ENCODE measurements at regions not wholly inside any gene's neighbourhood (a gene's known extent, or its start where the extent isn't known, plus 50 kb on each side); places are given as distances from the start of the nearest gene placed in this dataset.

DNA sequence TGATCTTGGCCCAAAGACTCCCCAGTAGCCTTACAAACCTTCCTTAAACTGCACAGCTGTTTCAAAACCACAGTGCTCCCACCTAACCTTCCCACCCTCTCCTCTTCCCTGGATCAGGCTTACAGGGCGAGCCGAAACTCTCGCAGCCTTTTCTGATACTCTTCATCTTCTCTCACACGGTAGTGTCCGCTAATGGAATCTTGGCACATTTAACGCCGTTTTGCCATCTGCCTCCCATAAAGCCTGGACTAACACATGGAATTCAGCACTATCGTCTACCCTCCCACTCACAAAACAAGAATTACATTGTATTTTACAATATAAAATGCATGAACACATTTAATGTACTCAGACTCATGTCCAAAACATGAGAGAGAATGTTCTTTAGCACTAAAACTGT, 135.9 kb downstream of the RAP2A start:
- Histone ChIP-seq H3K79me1 (ENCODE audit: low read depth in 1 of 2, low read length in 2 of 2) (no peaks in the 10 kb centered on the region), H3K4me1 (ENCODE audit: control insufficient read depth, insufficient read depth, low read length) (peaks cover 6% of the 10 kb centered on the region; the same call in 1 of the 2 replicates), H2AK5ac (ENCODE audit: low read depth, low read length) (no peak overlapping the region), H2AFZ (replicated peaks; ENCODE audit: low read length, poor library complexity) (no peak overlapping the region), H3K9me1 (ENCODE audit: insufficient read depth, low read length) (no peaks in the 10 kb centered on the region), H2BK5ac (ENCODE audit: low read depth, low read length, poor library complexity, severe bottlenecking) (no peak overlapping the region), H3K4me3 (ENCODE audit: insufficient read depth, low read depth, low read length) (no peak overlapping the region), H4K20me1 (ENCODE audit: insufficient read depth, low read length) (no peaks in the 10 kb centered on the region), H3K9ac (ENCODE audit: low read depth, low read length) (no peak overlapping the region), H4K8ac (ENCODE audit: low read depth in 2 of 2, low read length in 2 of 2) (no peak overlapping the region; a peak in 1 of 4 replicates), H4K5ac (ENCODE audit: low read depth, low read length) (no peak overlapping the region; the same call in 1 of the 2 replicates), H3K4me2 (ENCODE audit: low read depth, low read length) (no peak overlapping the region), H3K27me3 (ENCODE audit: control insufficient read depth, insufficient read depth, low read length) (no peaks in the 10 kb centered on the region; the same call in 1 of the 2 replicates), H2BK20ac (ENCODE audit: low read depth, low read length) (peak overlapping the region; percentile 14; the same call in 1 of the 2 replicates), H3K27ac (ENCODE audit: insufficient read depth, low read length) (no peak overlapping the region), H3K14ac (replicated peaks; ENCODE audit: low read depth, low read length) (no peak overlapping the region), H2BK15ac (ENCODE audit: low read depth, low read length) (no peak overlapping the region), H4K91ac (ENCODE audit: insufficient read depth, low read depth, low read length) (no peak overlapping the region; the same call in 1 of the 2 replicates), H3K9me3 (ENCODE audit: control insufficient read depth, insufficient read depth, low read length) (no peaks in the 10 kb centered on the region), H2AK9ac (replicated peaks; ENCODE audit: low read depth, low read length, poor library complexity) (no peak overlapping the region), H3K56ac (ENCODE audit: extremely low read depth, insufficient read depth, low read length) (no peak overlapping the region), H2BK120ac (ENCODE audit: low read depth, low read length) (no peak overlapping the region), H3K23ac (ENCODE audit: low read depth, low read length) (no peak overlapping the region), H3K4ac (ENCODE audit: low read depth, low read length) (no peak overlapping the region), H3K18ac (ENCODE audit: low read depth, low read length) (peak overlapping the region; percentile 48; the same call in 1 of the 2 replicates), H3K36me3 (ENCODE audit: control insufficient read depth, insufficient read depth, low read length) (no peaks in the 10 kb centered on the region)
- ATAC-seq (ENCODE audit: low read depth) (no peak), DNase-seq (no peak)
- BruUV-seq (replicated peaks) = no TSS peak
- intact Hi-C loops (cut with micrococcal nuclease) (loop anchor here (10.0 kb wide), 3 partner anchors 225 to 545 kb away; no protein-coding TSS in a partner anchor), in situ Hi-C loops (cut with MboI; ENCODE audit: low sequenced_read_pairs) (loop anchor here (10.0 kb wide), 1 partner anchor 195 kb away; no protein-coding TSS in a partner anchor), dilution Hi-C loops (cut with HindIII; ENCODE audit: low sequenced_read_pairs, unreplicated experiment) (no loop called here)
- POLR2A ChIA-PET (ENCODE audit: unreplicated experiment) = no interaction called here
- 86% methylated on average over 6 of the region's 8 CpGs; no CpG with 5 or more reads in 1 of the 2 experiments for WGBS, 2 experiments (ENCODE audit: extremely low coverage in 2 of 2, insufficient read length in 1 of 2)
- TF ChIP-seq MXI1 (IDR thresholded peaks at IDR 0.05; ENCODE audit: borderline replicate concordance, low read depth, low read length) (no peak), RFX5 (IDR thresholded peaks at IDR 0.05; ENCODE audit: low read depth, low read length) (no peak), MAZ (IDR thresholded peaks at IDR 0.05; ENCODE audit: borderline replicate concordance, low read depth, low read length) (no peak), RAD21 (IDR thresholded peaks at IDR 0.05; ENCODE audit: low read length) (no peak), CEBPB (IDR thresholded peaks at IDR 0.05; ENCODE audit: low read depth, low read length) (no peak), SMC3 (IDR thresholded peaks at IDR 0.05; ENCODE audit: low read depth, low read length) (no peak), RCOR1 (IDR thresholded peaks at IDR 0.05; ENCODE audit: insufficient replicate concordance, low read length) (no peak), CHD1 (IDR thresholded peaks at IDR 0.05; ENCODE audit: low read depth, low read length) (no peak), POLR2A (IDR thresholded peaks at IDR 0.05; ENCODE audit: low read depth, low read length) (no peak), FOS (IDR thresholded peaks at IDR 0.05; ENCODE audit: low read depth, low read length) (no peak), NFE2L2 (IDR thresholded peaks at IDR 0.05; ENCODE audit: low read depth, low read length) (no peak), BHLHE40 (IDR thresholded peaks at IDR 0.05; ENCODE audit: low read depth, low read length) (no peak), MAFK (IDR thresholded peaks at IDR 0.05; ENCODE audit: low read depth, low read length) (no peak)
- TF ChIP-seq, protein P1, sequence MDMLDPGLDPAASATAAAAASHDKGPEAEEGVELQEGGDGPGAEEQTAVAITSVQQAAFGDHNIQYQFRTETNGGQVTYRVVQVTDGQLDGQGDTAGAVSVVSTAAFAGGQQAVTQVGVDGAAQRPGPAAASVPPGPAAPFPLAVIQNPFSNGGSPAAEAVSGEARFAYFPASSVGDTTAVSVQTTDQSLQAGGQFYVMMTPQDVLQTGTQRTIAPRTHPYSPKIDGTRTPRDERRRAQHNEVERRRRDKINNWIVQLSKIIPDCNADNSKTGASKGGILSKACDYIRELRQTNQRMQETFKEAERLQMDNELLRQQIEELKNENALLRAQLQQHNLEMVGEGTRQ (IDR thresholded peaks at IDR 0.05; ENCODE audit: low read depth, low read length) = no peak
- TF ChIP-seq, protein P2, sequence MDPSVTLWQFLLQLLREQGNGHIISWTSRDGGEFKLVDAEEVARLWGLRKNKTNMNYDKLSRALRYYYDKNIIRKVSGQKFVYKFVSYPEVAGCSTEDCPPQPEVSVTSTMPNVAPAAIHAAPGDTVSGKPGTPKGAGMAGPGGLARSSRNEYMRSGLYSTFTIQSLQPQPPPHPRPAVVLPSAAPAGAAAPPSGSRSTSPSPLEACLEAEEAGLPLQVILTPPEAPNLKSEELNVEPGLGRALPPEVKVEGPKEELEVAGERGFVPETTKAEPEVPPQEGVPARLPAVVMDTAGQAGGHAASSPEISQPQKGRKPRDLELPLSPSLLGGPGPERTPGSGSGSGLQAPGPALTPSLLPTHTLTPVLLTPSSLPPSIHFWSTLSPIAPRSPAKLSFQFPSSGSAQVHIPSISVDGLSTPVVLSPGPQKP (IDR thresholded peaks at IDR 0.05; ENCODE audit: borderline replicate concordance, low read depth, low read length) = no peak
- TF ChIP-seq, protein P3, sequence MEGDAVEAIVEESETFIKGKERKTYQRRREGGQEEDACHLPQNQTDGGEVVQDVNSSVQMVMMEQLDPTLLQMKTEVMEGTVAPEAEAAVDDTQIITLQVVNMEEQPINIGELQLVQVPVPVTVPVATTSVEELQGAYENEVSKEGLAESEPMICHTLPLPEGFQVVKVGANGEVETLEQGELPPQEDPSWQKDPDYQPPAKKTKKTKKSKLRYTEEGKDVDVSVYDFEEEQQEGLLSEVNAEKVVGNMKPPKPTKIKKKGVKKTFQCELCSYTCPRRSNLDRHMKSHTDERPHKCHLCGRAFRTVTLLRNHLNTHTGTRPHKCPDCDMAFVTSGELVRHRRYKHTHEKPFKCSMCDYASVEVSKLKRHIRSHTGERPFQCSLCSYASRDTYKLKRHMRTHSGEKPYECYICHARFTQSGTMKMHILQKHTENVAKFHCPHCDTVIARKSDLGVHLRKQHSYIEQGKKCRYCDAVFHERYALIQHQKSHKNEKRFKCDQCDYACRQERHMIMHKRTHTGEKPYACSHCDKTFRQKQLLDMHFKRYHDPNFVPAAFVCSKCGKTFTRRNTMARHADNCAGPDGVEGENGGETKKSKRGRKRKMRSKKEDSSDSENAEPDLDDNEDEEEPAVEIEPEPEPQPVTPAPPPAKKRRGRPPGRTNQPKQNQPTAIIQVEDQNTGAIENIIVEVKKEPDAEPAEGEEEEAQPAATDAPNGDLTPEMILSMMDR (conservative IDR thresholded peaks at IDR 0.05; ENCODE audit: low read depth, low read length) = no peak
- CTCF ChIA-PET = no interaction called here
